Panc1 (cell line): ENCODE measurements at regions not wholly inside any gene's neighbourhood (a gene's known extent, or its start where the extent isn't known, plus 50 kb on each side); places are given as distances from the start of the nearest gene placed in this dataset.

Experiments used
- ATAC-seq: fragments of 200-7000 bp; cut with Tn5 transposase; 2 replicates; pipeline ENCODE4 v1.9.1; 2020; ENCODE audit warnings: mild to moderate bottlenecking, moderate library complexity
- BruUV-seq: library from RNA; stranded (reverse); fragments of 400-500 nt; replicated peaks from 2 replicates; lab custom pipeline; 2021; lab: Mats Ljungman, UMichigan
- CTCF ChIA-PET: fragments of 300-600 bp; sonication (Branson Sonifier 250); formaldehyde crosslinking; loops from one replicate; lab custom pipeline; 2022; ENCODE audit warnings: antibody characterized with exemption; lab: Charles Lee
- POLR2A ChIA-PET: fragments of 300-600 bp; sonication (Branson Sonifier 250); formaldehyde crosslinking; loops from one replicate; lab custom pipeline; 2022; ENCODE audit warnings: antibody characterized with exemption; lab: Charles Lee
- DNase-seq: peaks from one replicate; pipeline ENCODE4 v3.0.0-alpha.2; 2010; ENCODE audit warnings: low read depth, low spot score
- H3K27ac ChIP-seq: 2 replicates; pipeline ENCODE4 v1.5.1; 2011; ENCODE audit warnings: mild to moderate bottlenecking, low read length, inconsistent platforms
- H3K27me3 ChIP-seq: fragments of 200-500 bp; sonication (Bioruptor generic); 2 replicates; pipeline ENCODE4 v1.6.0; 2014; ENCODE audit warnings: low read length, inconsistent platforms; ENCODE audit not compliant: control insufficient read depth, insufficient read depth
- H3K36me3 ChIP-seq: fragments of 200-500 bp; sonication (Bioruptor generic); 2 replicates; pipeline ENCODE4 v1.5.1; 2014; ENCODE audit warnings: inconsistent platforms, mild to moderate bottlenecking, low read length, moderate library complexity; ENCODE audit not compliant: control insufficient read depth, insufficient read depth
- H3K4me1 ChIP-seq: 2 replicates; pipeline ENCODE4 v1.5.1; 2011; ENCODE audit warnings: inconsistent platforms, mild to moderate bottlenecking, low read length, moderate library complexity; ENCODE audit not compliant: control insufficient read depth, insufficient read depth
- H3K4me3 ChIP-seq, 2 experiments: 2 replicates each; pipeline ENCODE4 v1.5.1; 2011 to 2012; ENCODE audit warnings: low read depth in 2 of 2, low read length in 2 of 2, mild to moderate bottlenecking in 2 of 2, inconsistent platforms in 1 of 2, moderate library complexity in 1 of 2
- H3K9me3 ChIP-seq: fragments of 200-500 bp; sonication (Bioruptor generic); 2 replicates; pipeline ENCODE4 v1.5.1; 2014; ENCODE audit warnings: low read depth, mild to moderate bottlenecking, inconsistent platforms, low read length, moderate library complexity; ENCODE audit not compliant: control insufficient read depth, insufficient read depth
- CTCF ChIP-seq: fragments of 450-650 bp; IDR thresholded peaks from 2 replicates; pipeline ENCODE4 v1.5.1; 2017; ENCODE audit warnings: mild to moderate bottlenecking
- POLR2AphosphoS5 ChIP-seq: IDR thresholded peaks from 2 replicates; pipeline ENCODE4 v1.6.1; 2012; ENCODE audit warnings: mild to moderate bottlenecking, low read depth, low read length, moderate library complexity
- REST ChIP-seq, 2 experiments: IDR thresholded peaks; 2 replicates each; pipeline ENCODE4 v1.6.1; 2011 to 2012; ENCODE audit warnings: low read depth in 2 of 2, control low read depth in 1 of 2, low read length in 1 of 2, mild to moderate bottlenecking in 1 of 2, moderate library complexity in 1 of 2; ENCODE audit not compliant: insufficient read depth in 1 of 2
- SIN3A ChIP-seq: IDR thresholded peaks from 2 replicates; pipeline ENCODE4 v1.6.1; 2012; ENCODE audit warnings: low read depth, mild to moderate bottlenecking, low read length, moderate library complexity, borderline replicate concordance; ENCODE audit not compliant: insufficient read depth
- TCF7L2 ChIP-seq: IDR thresholded peaks from 2 replicates; pipeline ENCODE4 v1.6.1; 2011; ENCODE audit warnings: mild to moderate bottlenecking, low read depth, low read length, inconsistent platforms
- in situ Hi-C: cut with HindIII; loops from 2 replicates; pipeline ENCODE4 v1.10.0; 2016; ENCODE audit warnings: low sequenced_read_pairs, low pct_unique_long_range_greater_than_20kb
- intact Hi-C: fragments of 100-400 bp; cut with micrococcal nuclease; formaldehyde crosslinking; loops from one replicate; pipeline ENCODE4 v1.10.0; 2022; ENCODE audit not compliant: unreplicated experiment

GRCh38 chr12:34097213-34097612, 74.9 kb downstream of the ALG10 start:
- intact Hi-C loops (no loop called here), in situ Hi-C loops (no loop called here)
- H3K4me3 ChIP-seq: no peak overlapping the region
- no TSS peak for BruUV-seq
- no peak for TF ChIP-seq SIN3A
- TF ChIP-seq POLR2AphosphoS5: no peak
- TF ChIP-seq CTCF: no peak
- TF ChIP-seq TCF7L2: no peak
- no peak for TF ChIP-seq REST (IDR thresholded peaks at IDR 0.05; ENCODE audit: insufficient read depth in 1 of 2, low read depth in 2 of 2, low read length in 1 of 2)
- no peaks in the 10 kb centered on the region for H3K9me3 ChIP-seq
- H3K27me3 ChIP-seq: peaks cover 2% of the 10 kb centered on the region; the same call in 1 of the 2 replicates
- no peaks in the 10 kb centered on the region for H3K36me3 ChIP-seq
- ChIA-PET POLR2A (no interaction called here), CTCF (no interaction called here)
- no peak for DNase-seq
- ATAC-seq: no peak
- H3K27ac ChIP-seq: no peak overlapping the region
- no peaks in the 10 kb centered on the region for H3K4me1 ChIP-seq

GRCh38 chr12:34105392-34105933, 83.2 kb downstream of the ALG10 start:
- ChIA-PET POLR2A (no interaction called here), CTCF (no interaction called here)
- no peaks in the 10 kb centered on the region for H3K4me1 ChIP-seq
- no peaks in the 10 kb centered on the region for H3K27me3 ChIP-seq
- no peaks in the 10 kb centered on the region for H3K36me3 ChIP-seq
- H3K27ac ChIP-seq: no peak overlapping the region
- BruUV-seq: no TSS peak
- TF ChIP-seq POLR2AphosphoS5: no peak
- no peak for TF ChIP-seq TCF7L2
- TF ChIP-seq CTCF: no peak
- no peak for TF ChIP-seq REST (IDR thresholded peaks at IDR 0.05; ENCODE audit: insufficient read depth in 1 of 2, low read depth in 2 of 2, low read length in 1 of 2)
- no peak for TF ChIP-seq SIN3A
- ATAC-seq (no peak), DNase-seq (no peak)
- in situ Hi-C loops (no loop called here), intact Hi-C loops (no loop called here)
- H3K9me3 ChIP-seq: no peaks in the 10 kb centered on the region
- no peak overlapping the region for H3K4me3 ChIP-seq
